ENCODE measurements at regions not wholly inside any gene's neighbourhood (a gene's known extent, or its start where the extent isn't known, plus 50 kb on each side); places are given as distances from the start of the nearest gene placed in this dataset.

DNA sequence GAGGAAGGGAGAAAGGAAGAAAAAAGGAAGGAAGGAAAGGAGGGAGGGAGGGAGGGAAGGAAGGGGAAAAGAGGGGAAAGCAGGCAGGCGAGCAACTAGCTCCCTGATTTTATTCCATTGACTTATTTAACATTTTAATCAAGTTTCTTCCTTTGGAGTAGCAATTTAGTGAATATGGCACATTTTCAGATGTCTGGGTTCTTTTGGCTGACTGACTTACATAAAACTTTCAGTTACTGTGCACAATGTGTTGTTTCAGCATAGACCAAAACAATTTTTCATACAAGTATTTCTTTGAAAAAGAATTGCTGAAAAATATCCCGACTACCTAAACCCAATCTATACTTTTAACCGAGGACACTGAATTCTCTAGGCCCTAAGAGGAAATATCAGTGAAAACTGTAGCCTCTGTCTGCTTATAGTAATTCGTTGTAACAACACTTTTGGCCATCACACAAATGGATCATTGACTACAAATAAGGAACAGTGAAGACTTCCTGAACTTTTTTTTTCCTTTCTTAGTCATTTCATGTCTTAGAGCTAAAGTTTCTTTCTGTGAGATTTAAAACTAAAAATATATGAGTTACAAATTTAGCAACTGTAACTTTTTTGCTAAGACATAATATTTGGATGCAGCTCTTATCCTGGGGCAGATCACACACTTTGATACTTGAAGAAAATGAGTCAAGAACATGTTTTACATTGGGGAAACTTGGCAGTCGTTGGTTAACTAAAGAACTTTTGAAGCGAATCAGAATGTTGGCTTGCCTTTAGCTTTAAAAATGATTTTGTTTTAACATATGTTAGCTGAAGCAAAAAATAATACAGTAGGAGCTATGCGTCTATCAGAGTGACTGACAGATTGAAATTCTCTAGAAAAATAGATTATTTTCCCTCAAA, 79.6 kb downstream of the SOX2 start:
- no peak overlapping the region for H3K27ac ChIP-seq
- TF ChIP-seq, protein P1, sequence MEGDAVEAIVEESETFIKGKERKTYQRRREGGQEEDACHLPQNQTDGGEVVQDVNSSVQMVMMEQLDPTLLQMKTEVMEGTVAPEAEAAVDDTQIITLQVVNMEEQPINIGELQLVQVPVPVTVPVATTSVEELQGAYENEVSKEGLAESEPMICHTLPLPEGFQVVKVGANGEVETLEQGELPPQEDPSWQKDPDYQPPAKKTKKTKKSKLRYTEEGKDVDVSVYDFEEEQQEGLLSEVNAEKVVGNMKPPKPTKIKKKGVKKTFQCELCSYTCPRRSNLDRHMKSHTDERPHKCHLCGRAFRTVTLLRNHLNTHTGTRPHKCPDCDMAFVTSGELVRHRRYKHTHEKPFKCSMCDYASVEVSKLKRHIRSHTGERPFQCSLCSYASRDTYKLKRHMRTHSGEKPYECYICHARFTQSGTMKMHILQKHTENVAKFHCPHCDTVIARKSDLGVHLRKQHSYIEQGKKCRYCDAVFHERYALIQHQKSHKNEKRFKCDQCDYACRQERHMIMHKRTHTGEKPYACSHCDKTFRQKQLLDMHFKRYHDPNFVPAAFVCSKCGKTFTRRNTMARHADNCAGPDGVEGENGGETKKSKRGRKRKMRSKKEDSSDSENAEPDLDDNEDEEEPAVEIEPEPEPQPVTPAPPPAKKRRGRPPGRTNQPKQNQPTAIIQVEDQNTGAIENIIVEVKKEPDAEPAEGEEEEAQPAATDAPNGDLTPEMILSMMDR (conservative IDR thresholded peaks at IDR 0.05): no peak

DNA sequence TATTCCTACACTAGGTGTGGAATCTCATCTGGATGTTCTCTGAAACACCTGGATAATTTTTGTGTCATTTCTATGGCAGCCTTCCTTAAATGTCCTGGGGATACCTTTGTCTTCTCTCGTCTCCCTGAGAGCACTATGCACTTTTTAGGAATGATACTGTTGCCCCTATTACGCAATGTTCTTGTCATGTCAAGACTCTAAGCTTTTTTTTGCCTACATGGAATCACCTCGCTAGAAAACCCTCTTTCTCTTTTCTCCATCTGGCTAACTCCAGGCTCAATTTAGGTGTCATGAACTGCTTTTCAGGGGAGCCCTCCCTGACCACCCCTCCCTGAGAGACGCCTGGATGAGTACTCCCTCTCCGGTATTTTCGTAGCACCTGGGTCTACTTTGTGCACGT, 81.3 kb downstream of the SOX2 start:
- no peak overlapping the region for H3K27ac ChIP-seq
- TF ChIP-seq, protein P1 (conservative IDR thresholded peaks at IDR 0.05): no peak

DNA sequence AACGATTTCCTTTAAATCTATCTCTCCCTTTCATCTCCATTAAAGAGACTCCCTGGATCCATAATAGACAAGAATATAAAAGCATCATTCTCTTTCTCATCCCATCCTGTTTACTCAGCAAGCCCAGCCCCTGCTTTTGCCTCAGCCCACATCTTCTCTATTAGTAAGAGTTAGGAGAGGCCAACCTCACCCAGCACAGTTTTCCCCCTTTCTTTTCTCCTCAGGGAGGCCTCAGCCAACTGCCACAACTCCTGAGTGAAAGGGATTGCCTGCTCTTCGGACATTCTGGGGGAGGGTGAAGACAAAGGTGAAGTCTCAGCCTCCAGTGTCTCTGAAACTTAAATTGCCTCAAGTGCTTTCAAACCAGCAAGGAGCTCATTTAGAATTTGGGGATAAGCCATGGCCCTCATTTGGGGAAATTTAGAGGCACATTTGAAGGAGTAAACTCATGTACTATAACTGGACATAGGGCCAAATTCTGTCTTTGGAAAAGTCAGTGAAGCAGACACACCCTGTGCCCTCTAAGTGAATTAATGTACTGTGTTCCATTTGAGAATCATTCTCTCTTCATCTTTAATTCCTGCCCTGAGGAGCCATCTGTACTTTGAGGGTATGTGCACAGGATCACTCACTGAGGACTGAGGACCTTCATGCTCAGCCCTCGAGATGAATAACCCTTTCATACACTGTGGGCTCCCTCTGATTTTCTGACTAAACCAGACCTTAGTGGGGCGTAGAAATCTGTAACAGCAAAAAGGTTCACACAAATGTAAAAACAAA, 82.5 kb downstream of the SOX2 start:
- H3K27ac ChIP-seq: no peak overlapping the region

DNA sequence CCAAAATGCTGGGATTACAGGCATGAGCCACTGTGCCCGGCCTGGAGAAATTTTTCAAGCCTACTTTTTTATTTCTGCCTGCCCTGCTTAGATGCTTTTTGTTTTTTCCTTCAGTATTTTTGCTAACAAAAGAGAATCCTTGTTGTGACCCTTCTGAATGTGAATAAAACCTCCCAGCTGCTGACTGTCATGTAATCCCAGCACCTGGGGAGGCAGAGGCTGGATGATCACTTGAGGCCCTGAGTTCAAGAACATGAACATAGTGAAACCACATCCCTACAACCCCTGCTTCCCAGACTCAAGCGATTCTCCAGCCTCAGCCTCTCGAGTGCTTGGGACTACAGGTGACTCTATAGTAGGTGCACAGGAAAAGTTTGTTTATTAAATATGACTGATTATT, 84.9 kb downstream of the SOX2 start:
- TF ChIP-seq, protein P1 (conservative IDR thresholded peaks at IDR 0.05): no peak
- H3K27ac ChIP-seq: no peak overlapping the region

More for the DNA sequence above, 82.5 kb downstream of the SOX2 start:
- TF ChIP-seq, protein P1 (conservative IDR thresholded peaks at IDR 0.05): no peak

DNA sequence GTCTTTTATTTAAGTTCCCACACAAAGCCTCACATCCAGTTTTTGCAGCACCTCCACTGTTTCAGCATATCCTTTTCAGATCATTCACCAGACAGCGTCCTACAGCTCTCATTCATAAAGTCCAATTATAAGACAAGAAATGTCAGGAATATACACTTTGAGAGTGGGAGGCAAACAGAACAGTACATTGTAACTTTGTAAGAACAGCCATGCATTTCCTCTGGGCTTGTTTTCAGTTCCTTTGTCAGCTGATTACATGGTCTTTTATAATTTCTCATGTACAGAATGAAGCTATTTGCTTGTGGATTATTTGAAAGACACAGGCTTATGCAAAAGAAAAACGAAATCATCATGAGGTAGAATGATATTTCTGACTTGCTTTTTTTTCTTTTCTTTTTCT, 85.7 kb downstream of the SOX2 start:
- TF ChIP-seq, protein P1 (conservative IDR thresholded peaks at IDR 0.05): no peak
- H3K27ac ChIP-seq: no peak overlapping the region

DNA sequence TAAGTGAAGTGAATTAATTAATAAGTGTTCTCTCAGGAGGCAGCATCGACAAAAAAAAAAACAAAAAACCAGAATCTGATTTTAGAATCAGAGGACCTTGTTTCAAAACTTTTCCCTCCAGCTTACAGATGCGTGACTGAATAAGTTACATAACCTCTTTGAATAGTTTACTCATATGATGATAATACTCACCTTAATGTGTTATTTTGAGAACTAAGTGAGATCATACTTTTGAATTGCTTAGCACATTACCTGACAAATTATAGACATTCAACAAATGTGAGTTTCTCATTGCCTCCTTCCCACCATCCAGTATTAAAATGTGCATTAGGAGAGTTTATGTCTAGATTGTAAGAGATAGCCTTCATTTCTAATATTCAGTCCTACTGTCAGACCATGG, 94.0 kb downstream of the SOX2 start:
- TF ChIP-seq, protein P1 (conservative IDR thresholded peaks at IDR 0.05): no peak

DNA sequence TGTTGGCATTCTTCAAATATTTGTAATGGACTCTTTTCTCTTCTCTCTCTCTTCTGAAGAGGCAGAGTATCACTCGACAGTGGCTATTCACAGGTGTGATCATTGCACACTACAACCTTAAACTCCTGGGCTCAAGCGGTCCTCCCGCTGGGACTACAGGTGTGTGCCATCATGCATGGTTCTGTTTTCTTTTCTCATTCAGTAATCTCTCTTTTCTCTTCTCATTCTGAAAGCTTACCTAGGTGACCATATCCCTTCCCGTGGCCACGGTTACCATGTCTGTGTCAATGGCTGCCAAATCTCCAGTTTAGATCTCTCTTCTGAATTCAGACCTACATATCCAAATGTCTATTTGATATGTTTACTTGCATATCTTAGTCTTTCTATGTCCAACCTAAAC, 96.3 kb downstream of the SOX2 start:
- TF ChIP-seq, protein P1 (conservative IDR thresholded peaks at IDR 0.05): no peak
- no peak overlapping the region for H3K27ac ChIP-seq

More for the DNA sequence above, 94.0 kb downstream of the SOX2 start:
- no peak overlapping the region for H3K27ac ChIP-seq

Data from VCaP (cell line).